ENCODE measurements at regions not wholly inside any gene's neighbourhood (a gene's known extent, or its start where the extent isn't known, plus 50 kb on each side); places are given as distances from the start of the nearest gene placed in this dataset.

DNA sequence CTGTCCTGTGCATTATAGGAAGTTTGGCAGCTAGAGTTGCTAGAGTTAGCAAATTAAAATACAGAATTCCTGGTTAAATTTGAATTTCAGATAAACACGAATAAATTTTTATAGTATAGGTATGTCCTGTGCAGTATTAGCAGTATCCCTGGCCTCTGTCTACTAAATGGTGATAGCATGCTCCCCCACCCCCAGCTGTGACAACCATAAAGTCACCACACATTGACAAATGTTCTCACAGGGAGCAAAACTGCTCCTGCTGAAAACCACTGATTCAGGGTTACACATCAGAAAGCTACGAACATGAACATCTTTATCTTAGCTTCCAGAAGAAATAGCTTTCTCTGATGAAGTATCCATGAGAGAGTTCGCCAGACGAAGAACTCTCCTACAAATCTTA lies 91.8 kb upstream of the CCDC112 start:
- no peak for TF ChIP-seq CTCF (IDR thresholded peaks at IDR 0.05)
- TF ChIP-seq EP300 (IDR thresholded peaks at IDR 0.05; ENCODE audit: low read depth): no peak

Measured in transverse colon (tissue), 3 donors.